DND-41 (cell line): ENCODE measurements at regions not wholly inside any gene's neighbourhood (a gene's known extent, or its start where the extent isn't known, plus 50 kb on each side); places are given as distances from the start of the nearest gene placed in this dataset.

Experiments
- ATAC-seq: fragments of 200-7000 bp; cut with Tn5 transposase; 3 replicates; pipeline ENCODE4 v1.9.1; 2021; ENCODE audit warnings: low read depth; ENCODE audit not compliant: insufficient read depth
- DNase-seq: peaks from one replicate; pipeline ENCODE4 v3.0.0-alpha.2; 2020
- H2AFZ ChIP-seq: 2 replicates; pipeline ENCODE4 v1.6.0; 2012; ENCODE audit warnings: low read depth, low read length
- H3K27ac ChIP-seq: 2 replicates; pipeline ENCODE4 v1.5.1; 2012; ENCODE audit warnings: low read length, inconsistent platforms
- H3K27me3 ChIP-seq: fragments of 200-600 bp; sonication (generic); 2 replicates; pipeline ENCODE4 v1.6.0; 2012; ENCODE audit warnings: low read length, mild to moderate bottlenecking, inconsistent platforms; ENCODE audit not compliant: insufficient read depth, poor library complexity
- H3K36me3 ChIP-seq: 2 replicates; pipeline ENCODE4 v1.5.1; 2012; ENCODE audit warnings: low read length, inconsistent platforms; ENCODE audit not compliant: insufficient read depth
- H3K4me1 ChIP-seq: 2 replicates; pipeline ENCODE4 v1.5.1; 2012; ENCODE audit warnings: mild to moderate bottlenecking, low read length; ENCODE audit not compliant: insufficient read depth
- H3K4me2 ChIP-seq: 2 replicates; pipeline ENCODE4 v1.6.0; 2012; ENCODE audit warnings: mild to moderate bottlenecking, moderate library complexity, low read length, inconsistent platforms; ENCODE audit not compliant: insufficient read depth
- H3K4me3 ChIP-seq, 2 experiments: fragments of 200-600 bp in 1 of 2; shearing (Covaris generic) in 1 of 2; 2 replicates each; pipeline ENCODE4 v1.5.1; 2012 to 2016; ENCODE audit warnings: inconsistent platforms in 2 of 2, low read length in 2 of 2, mild to moderate bottlenecking in 2 of 2, low read depth in 1 of 2, moderate library complexity in 1 of 2
- H3K79me2 ChIP-seq: 2 replicates; pipeline ENCODE4 v1.6.0; 2012; ENCODE audit warnings: low read length, inconsistent platforms; ENCODE audit not compliant: insufficient read depth
- H3K9ac ChIP-seq: 2 replicates; pipeline ENCODE4 v1.6.0; 2012; ENCODE audit warnings: low read depth, mild to moderate bottlenecking, inconsistent platforms, low read length, moderate library complexity
- H3K9me3 ChIP-seq: 2 replicates; pipeline ENCODE4 v1.5.1; 2012; ENCODE audit warnings: low read length, moderate library complexity, mild to moderate bottlenecking, inconsistent platforms; ENCODE audit not compliant: insufficient read depth, severe bottlenecking
- H4K20me1 ChIP-seq: 2 replicates; pipeline ENCODE4 v1.6.0; 2012; ENCODE audit warnings: low read length; ENCODE audit not compliant: insufficient read depth
- CTCF ChIP-seq: IDR thresholded peaks from 2 replicates; pipeline ENCODE4 v1.5.1; 2012; ENCODE audit warnings: borderline replicate concordance, low read length, moderate library complexity, mild to moderate bottlenecking; ENCODE audit not compliant: poor library complexity, severe bottlenecking; ENCODE audit errors: extremely low read depth
- EZH2 ChIP-seq: IDR thresholded peaks from 3 replicates; pipeline ENCODE4 v1.6.1; 2012; ENCODE audit warnings: borderline replicate concordance, low read depth, mild to moderate bottlenecking, moderate library complexity, low read length, inconsistent platforms; ENCODE audit not compliant: severe bottlenecking

- no peaks in the 10 kb centered on the region for H3K9me3 ChIP-seq
- H3K4me3 ChIP-seq: no peak overlapping the region
- DNase-seq (no peak), ATAC-seq (no peak)
- H3K9ac ChIP-seq: no peak overlapping the region
- no peak overlapping the region for H3K27ac ChIP-seq
- no peaks in the 10 kb centered on the region for H3K36me3 ChIP-seq
- no peaks in the 10 kb centered on the region for H4K20me1 ChIP-seq
- H3K4me1 ChIP-seq: no peaks in the 10 kb centered on the region
- no peak overlapping the region for H2AFZ ChIP-seq
- no peaks in the 10 kb centered on the region for H3K79me2 ChIP-seq
- H3K4me2 ChIP-seq: no peak overlapping the region
- H3K27me3 ChIP-seq: no peaks in the 10 kb centered on the region
- TF ChIP-seq EZH2: no peak
- no peak for TF ChIP-seq CTCF
These were observed 607.3 kb upstream of the TSPY4 start for GRCh38 chrY:8729971-8730370.

- TF ChIP-seq CTCF: no peak
- no peak for TF ChIP-seq EZH2
- DNase-seq (no peak), ATAC-seq (no peak)
- Histone ChIP-seq H3K27me3 (no peaks in the 10 kb centered on the region), H3K36me3 (no peaks in the 10 kb centered on the region), H3K4me1 (no peaks in the 10 kb centered on the region), H3K79me2 (no peaks in the 10 kb centered on the region), H4K20me1 (no peaks in the 10 kb centered on the region), H3K4me2 (no peak overlapping the region), H3K9me3 (no peaks in the 10 kb centered on the region), H3K4me3 (no peak overlapping the region), H2AFZ (no peak overlapping the region), H3K9ac (no peak overlapping the region), H3K27ac (no peak overlapping the region)
These were observed 595.8 kb upstream of the TSPY4 start for GRCh38 chrY:8741343-8742069.

- no peaks in the 10 kb centered on the region for H4K20me1 ChIP-seq
- no peaks in the 10 kb centered on the region for H3K4me1 ChIP-seq
- H3K4me3 ChIP-seq: no peak overlapping the region
- DNase-seq (no peak), ATAC-seq (no peak)
- no peak overlapping the region for H3K4me2 ChIP-seq
- H2AFZ ChIP-seq: no peak overlapping the region
- H3K9me3 ChIP-seq: no peaks in the 10 kb centered on the region
- no peak overlapping the region for H3K9ac ChIP-seq
- H3K27ac ChIP-seq: no peak overlapping the region
- H3K27me3 ChIP-seq: no peaks in the 10 kb centered on the region
- no peaks in the 10 kb centered on the region for H3K36me3 ChIP-seq
- TF ChIP-seq CTCF (no peak), EZH2 (no peak)
- no peaks in the 10 kb centered on the region for H3K79me2 ChIP-seq
These were observed 573.1 kb upstream of the TSPY4 start for GRCh38 chrY:8764184-8764583.
